A204.1 (cell line): ENCODE measurements at regions not wholly inside any gene's neighbourhood (a gene's known extent, or its start where the extent isn't known, plus 50 kb on each side); places are given as distances from the start of the nearest gene placed in this dataset.

Experiments
- FAIRE-seq: peaks from 2 replicates; lab custom pipeline; 2012; peaks lifted over from hg19 to GRCh38; lab: Jason Lieb, UNC

DNA sequence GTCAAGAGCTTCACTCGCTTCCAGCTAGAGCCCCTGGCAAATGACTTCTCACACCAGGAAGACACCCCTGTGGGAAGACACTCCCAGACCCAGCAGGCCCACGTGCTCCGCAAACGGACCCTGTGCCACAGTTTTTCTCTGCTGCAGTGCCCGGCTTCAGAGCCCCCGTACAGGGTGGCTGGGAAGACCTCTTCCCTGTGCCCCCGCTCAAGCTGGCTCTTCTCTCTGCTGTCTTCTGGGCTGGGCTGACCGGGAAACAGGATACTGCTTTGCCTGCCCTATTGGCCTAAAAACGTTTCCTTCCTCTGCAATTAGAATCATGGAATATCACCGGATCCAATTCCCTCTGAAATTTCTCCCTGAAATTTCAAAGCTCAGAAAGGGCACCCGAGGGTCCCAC, 63.7 kb upstream of the CRHR1 start:
- no peak for FAIRE-seq

- no peak for FAIRE-seq
Measured at GRCh38 chr17:45722161-45722560, 62.0 kb upstream of the CRHR1 start.

GRCh38 chr17:45729294-45729907, 54.7 kb upstream of the CRHR1 start:
- FAIRE-seq, result no peak

DNA sequence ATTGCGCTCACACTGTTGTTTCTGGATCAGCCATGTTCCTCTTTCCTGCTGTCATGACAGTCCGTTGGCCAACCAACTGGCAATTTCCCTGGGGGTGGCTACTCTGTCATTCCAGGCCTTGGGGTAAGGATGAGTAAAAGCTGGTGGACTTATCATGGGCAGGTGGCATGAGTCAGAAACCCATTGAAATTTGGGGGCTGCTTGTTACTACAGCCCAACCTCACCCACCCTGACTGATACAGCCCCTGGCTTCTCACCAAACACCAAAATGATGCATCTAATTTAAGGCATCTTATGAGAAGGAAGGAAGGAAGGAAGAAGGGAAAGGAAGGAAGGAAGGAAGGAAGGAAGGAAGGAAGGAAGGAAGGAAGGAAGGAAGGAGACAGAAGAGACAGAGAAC, 53.9 kb upstream of the CRHR1 start:
- FAIRE-seq, result no peak

GRCh38 chr17:45731459-45731858, 52.7 kb upstream of the CRHR1 start:
- FAIRE-seq, result no peak

DNA sequence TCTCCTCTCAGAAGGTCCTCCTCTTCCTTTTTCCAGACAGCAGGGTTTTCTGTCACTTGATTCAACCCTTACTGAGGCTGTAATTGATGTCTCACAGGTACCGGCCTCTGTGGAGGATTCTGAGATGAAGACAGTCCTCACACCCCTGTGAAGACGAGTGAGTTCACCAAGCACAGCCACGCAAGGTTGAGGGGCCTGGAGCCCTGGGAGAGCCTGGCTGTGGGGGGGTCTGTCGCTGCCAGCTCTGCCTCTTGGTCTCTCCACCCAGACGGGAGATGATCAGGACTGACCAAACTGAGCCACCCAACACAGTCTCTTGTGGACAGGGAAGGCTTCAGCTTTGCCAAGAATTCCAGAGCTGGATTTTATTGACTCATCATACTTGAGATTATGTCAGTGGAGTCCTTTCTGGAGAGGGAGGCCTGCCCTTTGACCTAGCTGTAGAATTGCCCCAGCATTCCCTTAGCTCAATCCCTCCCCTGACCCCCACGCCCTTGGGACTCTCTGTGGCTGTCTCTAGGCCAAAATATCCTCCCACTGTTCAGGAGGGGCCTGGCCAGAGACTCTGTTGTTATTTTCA, 51.1 kb upstream of the CRHR1 start:
- no peak for FAIRE-seq

DNA sequence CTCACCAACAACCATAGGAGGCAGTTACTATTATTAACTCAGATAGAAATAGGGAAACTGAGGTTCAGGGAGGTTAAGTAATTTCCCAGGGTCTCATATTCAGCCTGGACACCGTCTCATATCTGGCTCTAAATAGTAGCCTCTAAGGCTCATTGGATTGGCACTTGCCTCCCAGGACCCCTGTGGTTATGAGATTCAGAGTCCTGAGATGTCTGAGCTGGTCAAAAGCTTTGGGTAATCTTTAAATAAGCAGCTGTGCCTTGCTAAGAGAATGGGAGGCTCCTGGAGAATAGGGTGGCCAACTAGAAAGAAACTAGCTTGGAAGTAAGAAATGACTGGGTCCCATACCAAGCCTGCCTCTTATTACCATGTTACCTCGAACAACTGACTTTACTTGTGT, 50.3 kb upstream of the CRHR1 start:
- no peak for FAIRE-seq
